ENCODE measurements at regions not wholly inside any gene's neighbourhood (a gene's known extent, or its start where the extent isn't known, plus 50 kb on each side); places are given as distances from the start of the nearest gene placed in this dataset.

DNA sequence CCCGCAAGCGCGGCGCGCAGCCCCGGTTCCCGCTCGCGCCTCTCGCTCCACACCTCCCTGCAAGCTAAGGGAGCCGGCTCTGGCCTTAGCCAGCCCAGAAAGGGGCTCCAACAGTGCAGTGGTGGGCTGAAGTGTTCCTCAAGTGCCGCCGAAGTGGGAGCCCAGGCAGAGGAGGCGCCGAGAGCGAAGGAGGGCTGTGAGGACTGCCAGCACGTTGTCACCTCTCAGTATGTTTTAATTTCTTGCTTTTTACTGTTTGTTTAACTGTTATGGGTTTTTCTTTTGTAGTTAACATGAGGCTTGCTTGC is 1525.7 kb downstream of the SI start:
- TF ChIP-seq EP300 (IDR thresholded peaks at IDR 0.05; ENCODE audit: borderline replicate concordance), result no peak
- TF ChIP-seq, protein P1, sequence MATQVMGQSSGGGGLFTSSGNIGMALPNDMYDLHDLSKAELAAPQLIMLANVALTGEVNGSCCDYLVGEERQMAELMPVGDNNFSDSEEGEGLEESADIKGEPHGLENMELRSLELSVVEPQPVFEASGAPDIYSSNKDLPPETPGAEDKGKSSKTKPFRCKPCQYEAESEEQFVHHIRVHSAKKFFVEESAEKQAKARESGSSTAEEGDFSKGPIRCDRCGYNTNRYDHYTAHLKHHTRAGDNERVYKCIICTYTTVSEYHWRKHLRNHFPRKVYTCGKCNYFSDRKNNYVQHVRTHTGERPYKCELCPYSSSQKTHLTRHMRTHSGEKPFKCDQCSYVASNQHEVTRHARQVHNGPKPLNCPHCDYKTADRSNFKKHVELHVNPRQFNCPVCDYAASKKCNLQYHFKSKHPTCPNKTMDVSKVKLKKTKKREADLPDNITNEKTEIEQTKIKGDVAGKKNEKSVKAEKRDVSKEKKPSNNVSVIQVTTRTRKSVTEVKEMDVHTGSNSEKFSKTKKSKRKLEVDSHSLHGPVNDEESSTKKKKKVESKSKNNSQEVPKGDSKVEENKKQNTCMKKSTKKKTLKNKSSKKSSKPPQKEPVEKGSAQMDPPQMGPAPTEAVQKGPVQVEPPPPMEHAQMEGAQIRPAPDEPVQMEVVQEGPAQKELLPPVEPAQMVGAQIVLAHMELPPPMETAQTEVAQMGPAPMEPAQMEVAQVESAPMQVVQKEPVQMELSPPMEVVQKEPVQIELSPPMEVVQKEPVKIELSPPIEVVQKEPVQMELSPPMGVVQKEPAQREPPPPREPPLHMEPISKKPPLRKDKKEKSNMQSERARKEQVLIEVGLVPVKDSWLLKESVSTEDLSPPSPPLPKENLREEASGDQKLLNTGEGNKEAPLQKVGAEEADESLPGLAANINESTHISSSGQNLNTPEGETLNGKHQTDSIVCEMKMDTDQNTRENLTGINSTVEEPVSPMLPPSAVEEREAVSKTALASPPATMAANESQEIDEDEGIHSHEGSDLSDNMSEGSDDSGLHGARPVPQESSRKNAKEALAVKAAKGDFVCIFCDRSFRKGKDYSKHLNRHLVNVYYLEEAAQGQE (IDR thresholded peaks at IDR 0.05; ENCODE audit: low read depth), result no peak
- no peak for TF ChIP-seq YY1 (IDR thresholded peaks at IDR 0.05; ENCODE audit: low read depth)
- TF ChIP-seq TEAD4 (IDR thresholded peaks at IDR 0.05), result no peak
- TF ChIP-seq EGR1 (IDR thresholded peaks at IDR 0.05), result no peak
- no peak for TF ChIP-seq TAF1 (IDR thresholded peaks at IDR 0.05; ENCODE audit: low read depth)

- TF ChIP-seq EGR1 (IDR thresholded peaks at IDR 0.05) (no peak), EP300 (IDR thresholded peaks at IDR 0.05; ENCODE audit: borderline replicate concordance) (no peak), TAF1 (IDR thresholded peaks at IDR 0.05; ENCODE audit: low read depth) (no peak), TEAD4 (IDR thresholded peaks at IDR 0.05) (no peak), MAX (IDR thresholded peaks at IDR 0.05) (no peak)
- TF ChIP-seq, protein P1 (IDR thresholded peaks at IDR 0.05; ENCODE audit: low read depth), result no peak
These were observed 1530.3 kb downstream of the SI start for GRCh38 chr3:163548015-163548414.

DNA sequence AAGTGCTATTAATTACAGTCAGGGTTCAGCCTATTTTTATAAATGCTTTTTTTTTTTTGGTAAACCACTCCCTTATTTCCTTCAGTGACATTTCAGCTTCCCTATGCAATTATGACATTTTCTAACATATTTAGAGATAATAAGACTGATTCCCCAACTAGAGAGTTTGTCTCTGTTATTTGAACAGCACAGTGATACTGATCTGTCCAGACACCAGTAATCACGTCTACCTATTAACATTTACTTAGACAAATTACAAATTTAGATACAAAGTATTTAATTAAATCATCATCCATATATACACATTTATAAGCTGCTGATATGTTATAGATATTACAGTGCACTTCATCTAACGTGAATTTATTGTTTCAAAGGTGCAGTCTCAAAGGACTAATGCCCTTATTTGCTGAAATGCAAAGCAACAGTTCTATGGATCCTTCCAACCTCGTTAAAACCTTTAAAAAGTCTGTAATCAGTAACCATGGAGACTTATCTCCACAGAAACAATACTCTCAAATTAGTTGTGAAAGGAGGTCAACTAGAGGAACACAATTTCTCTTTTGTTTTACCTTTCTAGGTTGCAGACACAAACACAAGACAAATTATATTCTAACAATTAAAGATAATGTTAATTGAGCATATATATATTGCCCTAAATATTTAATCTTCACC is 1531.1 kb downstream of the SI start:
- TF ChIP-seq CEBPB (IDR thresholded peaks at IDR 0.05), result no peak
- no peak for TF ChIP-seq FOXM1 (IDR thresholded peaks at IDR 0.05; ENCODE audit: borderline replicate concordance, low read depth)
- TF ChIP-seq CREB1 (IDR thresholded peaks at IDR 0.05; ENCODE audit: low read depth), result no peak
- no peak for TF ChIP-seq YY1 (IDR thresholded peaks at IDR 0.05; ENCODE audit: low read depth)
- TF ChIP-seq RAD21 (IDR thresholded peaks at IDR 0.05; ENCODE audit: low read depth), result no peak
- TF ChIP-seq NFIC (IDR thresholded peaks at IDR 0.05), result no peak
- no peak for TF ChIP-seq TCF12 (IDR thresholded peaks at IDR 0.05; ENCODE audit: low read depth)
- TF ChIP-seq ZBTB7A (IDR thresholded peaks at IDR 0.05; ENCODE audit: low read depth), result no peak
- TF ChIP-seq TAF1 (IDR thresholded peaks at IDR 0.05; ENCODE audit: low read depth), result no peak
- TF ChIP-seq MAX (IDR thresholded peaks at IDR 0.05), result no peak
- TF ChIP-seq, protein P2, sequence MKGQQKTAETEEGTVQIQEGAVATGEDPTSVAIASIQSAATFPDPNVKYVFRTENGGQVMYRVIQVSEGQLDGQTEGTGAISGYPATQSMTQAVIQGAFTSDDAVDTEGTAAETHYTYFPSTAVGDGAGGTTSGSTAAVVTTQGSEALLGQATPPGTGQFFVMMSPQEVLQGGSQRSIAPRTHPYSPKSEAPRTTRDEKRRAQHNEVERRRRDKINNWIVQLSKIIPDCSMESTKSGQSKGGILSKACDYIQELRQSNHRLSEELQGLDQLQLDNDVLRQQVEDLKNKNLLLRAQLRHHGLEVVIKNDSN (IDR thresholded peaks at IDR 0.05), result no peak
- TF ChIP-seq, protein P1 (IDR thresholded peaks at IDR 0.05; ENCODE audit: low read depth), result no peak
- TF ChIP-seq EP300 (IDR thresholded peaks at IDR 0.05; ENCODE audit: borderline replicate concordance), result no peak

GRCh38 chr3:163543662-163544061 is 1534.6 kb downstream of the SI start:
- TF ChIP-seq TCF12 (IDR thresholded peaks at IDR 0.05; ENCODE audit: low read depth) (no peak), CREB1 (IDR thresholded peaks at IDR 0.05; ENCODE audit: low read depth) (no peak), EP300 (IDR thresholded peaks at IDR 0.05; ENCODE audit: borderline replicate concordance) (no peak), FOXM1 (IDR thresholded peaks at IDR 0.05; ENCODE audit: borderline replicate concordance, low read depth) (no peak), ZBTB7A (IDR thresholded peaks at IDR 0.05; ENCODE audit: low read depth) (no peak), CEBPB (IDR thresholded peaks at IDR 0.05) (no peak), EGR1 (IDR thresholded peaks at IDR 0.05) (no peak), MAX (IDR thresholded peaks at IDR 0.05) (no peak), RAD21 (IDR thresholded peaks at IDR 0.05; ENCODE audit: low read depth) (no peak), YY1 (IDR thresholded peaks at IDR 0.05; ENCODE audit: low read depth) (no peak), TAF1 (IDR thresholded peaks at IDR 0.05; ENCODE audit: low read depth) (no peak), TEAD4 (IDR thresholded peaks at IDR 0.05) (no peak), NFIC (IDR thresholded peaks at IDR 0.05) (no peak)
- TF ChIP-seq, protein P1 (IDR thresholded peaks at IDR 0.05; ENCODE audit: low read depth), result no peak
- TF ChIP-seq, protein P2 (IDR thresholded peaks at IDR 0.05), result no peak
